ENCODE measurements at regions not wholly inside any gene's neighbourhood (a gene's known extent, or its start where the extent isn't known, plus 50 kb on each side); places are given as distances from the start of the nearest gene placed in this dataset.
A peak's percentile ranks its signal among the peaks of the same experiment; 100 is the strongest.

DNA sequence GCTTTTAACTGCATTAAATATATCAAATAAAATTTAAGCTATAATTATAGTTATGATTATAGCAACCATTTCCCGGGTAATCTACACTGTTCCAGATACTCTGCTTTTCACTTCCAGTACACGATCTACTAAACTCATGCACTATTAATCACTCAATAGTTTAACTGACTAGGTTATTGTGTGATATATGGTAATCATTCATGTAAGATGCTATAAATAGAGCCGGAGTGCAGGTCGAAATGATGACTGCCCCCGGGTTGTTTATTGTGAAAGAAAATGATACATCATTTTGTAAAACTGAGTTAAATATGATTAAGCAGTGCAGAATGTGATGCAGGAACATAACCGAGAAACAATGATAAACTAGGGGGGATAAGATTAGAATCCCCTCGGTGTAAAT, 434.6 kb upstream of the DSEL start:
- H3K4me3 ChIP-seq (ENCODE audit: low read length), result no peak overlapping the region
- no peaks in the 10 kb centered on the region for H3K9me3 ChIP-seq (replicated peaks; ENCODE audit: control insufficient read depth, low read depth, low read length)
- DNase-seq, result no peak
- no peaks in the 10 kb centered on the region for H3K36me3 ChIP-seq (ENCODE audit: control insufficient read depth, insufficient read depth, low read length)
- H3K27ac ChIP-seq (ENCODE audit: low read length), result no peak overlapping the region
- H3K27me3 ChIP-seq (ENCODE audit: control insufficient read depth, insufficient read depth, low read length), result no peaks in the 10 kb centered on the region
- WGBS (ENCODE audit: insufficient coverage), result 92% methylated on average over 4 of the region's 7 CpGs
- no peaks in the 10 kb centered on the region for H3K4me1 ChIP-seq (ENCODE audit: control insufficient read depth, insufficient read depth, low read length)

DNA sequence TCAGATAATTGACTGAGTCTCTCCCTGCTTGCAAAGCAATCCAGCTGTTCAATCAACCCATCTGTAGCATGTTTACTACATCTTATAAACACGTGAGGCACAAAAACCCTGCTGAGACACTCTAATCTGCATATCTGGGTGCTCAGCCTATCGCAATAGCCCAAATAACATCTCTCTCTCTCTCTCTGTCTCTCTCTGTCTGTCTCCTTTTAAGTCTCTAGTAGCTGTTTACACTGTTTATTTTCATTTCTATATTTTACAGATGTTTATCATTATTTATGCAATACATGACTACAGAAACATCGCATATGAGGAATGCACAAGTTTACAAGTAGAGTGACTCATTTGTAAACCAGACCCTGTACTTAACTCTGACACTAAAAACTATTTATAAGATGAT, 422.1 kb upstream of the DSEL start:
- Histone ChIP-seq H3K36me3 (ENCODE audit: control insufficient read depth, insufficient read depth, low read length) (no peaks in the 10 kb centered on the region), H3K27ac (ENCODE audit: low read length) (no peak overlapping the region), H3K9me3 (replicated peaks; ENCODE audit: control insufficient read depth, low read depth, low read length) (no peaks in the 10 kb centered on the region), H3K27me3 (ENCODE audit: control insufficient read depth, insufficient read depth, low read length) (no peaks in the 10 kb centered on the region), H3K4me3 (ENCODE audit: low read length) (no peak overlapping the region), H3K4me1 (ENCODE audit: control insufficient read depth, insufficient read depth, low read length) (no peaks in the 10 kb centered on the region)
- 66% methylated on average over 2 of the region's 3 CpGs for WGBS (ENCODE audit: insufficient coverage)
- no peak for DNase-seq

DNA sequence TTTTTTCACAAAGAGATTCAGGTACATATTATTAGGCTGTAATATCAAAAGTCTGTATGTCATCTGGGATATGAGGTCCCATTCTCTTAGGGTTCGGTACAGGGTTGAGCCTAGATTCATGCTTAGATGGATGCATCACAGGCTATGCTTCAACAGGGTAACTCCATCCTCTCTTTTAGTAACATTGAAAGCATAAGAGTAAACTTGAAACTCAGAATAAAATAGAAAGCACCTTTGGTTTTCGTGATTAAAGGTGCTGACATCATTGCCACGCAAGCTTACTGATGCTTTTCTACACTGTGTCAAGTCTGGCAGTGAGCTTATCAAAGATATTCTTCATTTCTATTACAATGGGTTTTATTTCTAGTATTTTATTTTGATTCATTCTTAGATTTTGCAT, 419.1 kb upstream of the DSEL start:
- no peak overlapping the region for H3K4me3 ChIP-seq (ENCODE audit: low read length)
- H3K4me1 ChIP-seq (ENCODE audit: control insufficient read depth, insufficient read depth, low read length), result no peaks in the 10 kb centered on the region
- H3K27ac ChIP-seq (ENCODE audit: low read length), result no peak overlapping the region
- no peaks in the 10 kb centered on the region for H3K36me3 ChIP-seq (ENCODE audit: control insufficient read depth, insufficient read depth, low read length)
- no CpG with 5 or more reads among the region's 3 CpGs for WGBS (ENCODE audit: insufficient coverage)
- no peaks in the 10 kb centered on the region for H3K9me3 ChIP-seq (replicated peaks; ENCODE audit: control insufficient read depth, low read depth, low read length)
- no peak for DNase-seq
- H3K27me3 ChIP-seq (ENCODE audit: control insufficient read depth, insufficient read depth, low read length), result no peaks in the 10 kb centered on the region

DNA sequence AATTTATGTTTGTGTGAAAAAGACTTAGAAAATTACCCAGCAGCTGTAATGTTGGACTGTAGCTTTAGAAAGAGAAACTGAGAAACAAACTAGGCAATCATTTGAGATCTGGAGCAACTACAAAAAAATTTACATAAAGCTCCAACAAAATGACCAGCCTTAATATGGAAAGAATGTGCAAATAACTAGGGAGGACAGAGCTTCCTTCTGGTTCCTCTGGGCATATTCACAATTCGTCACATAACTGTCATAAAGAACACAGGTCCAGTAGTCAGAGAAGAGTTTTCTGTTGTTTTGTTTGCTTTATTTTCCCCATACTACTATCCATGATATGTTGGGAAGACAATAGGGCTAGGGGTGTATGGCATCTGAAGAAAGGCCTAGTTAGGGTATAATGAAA, 416.8 kb upstream of the DSEL start:
- no peak overlapping the region for H3K4me3 ChIP-seq (ENCODE audit: low read length)
- no CpG with 5 or more reads among the region's 1 CpG for whole genome bisulfite sequencing (ENCODE audit: insufficient coverage)
- H3K4me1 ChIP-seq (ENCODE audit: control insufficient read depth, insufficient read depth, low read length), result no peaks in the 10 kb centered on the region
- no peak overlapping the region for H3K27ac ChIP-seq (ENCODE audit: low read length)
- DNase-seq, result no peak
- no peaks in the 10 kb centered on the region for H3K9me3 ChIP-seq (replicated peaks; ENCODE audit: control insufficient read depth, low read depth, low read length)
- no peaks in the 10 kb centered on the region for H3K27me3 ChIP-seq (ENCODE audit: control insufficient read depth, insufficient read depth, low read length)
- no peaks in the 10 kb centered on the region for H3K36me3 ChIP-seq (ENCODE audit: control insufficient read depth, insufficient read depth, low read length)

DNA sequence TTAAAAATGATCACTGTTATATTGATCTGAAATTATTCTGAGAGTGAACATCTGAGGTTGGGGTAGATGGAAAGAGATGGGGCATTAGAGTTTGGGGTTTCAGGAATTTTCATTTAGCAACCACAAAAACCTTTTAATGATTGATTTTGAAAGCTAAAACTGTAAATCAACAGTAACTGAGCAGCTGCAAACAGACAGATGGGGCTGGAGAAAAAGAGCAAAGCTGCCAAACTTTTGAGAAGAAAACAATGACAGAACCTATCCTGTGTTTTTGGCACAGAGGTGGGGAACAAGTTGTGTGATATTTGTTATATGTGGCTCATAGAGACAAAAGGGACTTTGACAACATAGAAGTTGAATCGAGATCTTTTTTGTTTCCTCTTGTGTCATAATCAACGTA, 415.8 kb upstream of the DSEL start:
- Histone ChIP-seq H3K36me3 (ENCODE audit: control insufficient read depth, insufficient read depth, low read length) (no peaks in the 10 kb centered on the region), H3K27me3 (ENCODE audit: control insufficient read depth, insufficient read depth, low read length) (no peaks in the 10 kb centered on the region), H3K4me1 (ENCODE audit: control insufficient read depth, insufficient read depth, low read length) (no peaks in the 10 kb centered on the region), H3K4me3 (ENCODE audit: low read length) (no peak overlapping the region), H3K9me3 (replicated peaks; ENCODE audit: control insufficient read depth, low read depth, low read length) (no peaks in the 10 kb centered on the region), H3K27ac (ENCODE audit: low read length) (no peak overlapping the region)
- WGBS (ENCODE audit: insufficient coverage), result no CpG with 5 or more reads among the region's 2 CpGs
- DNase-seq, result peak; percentile 26

DNA sequence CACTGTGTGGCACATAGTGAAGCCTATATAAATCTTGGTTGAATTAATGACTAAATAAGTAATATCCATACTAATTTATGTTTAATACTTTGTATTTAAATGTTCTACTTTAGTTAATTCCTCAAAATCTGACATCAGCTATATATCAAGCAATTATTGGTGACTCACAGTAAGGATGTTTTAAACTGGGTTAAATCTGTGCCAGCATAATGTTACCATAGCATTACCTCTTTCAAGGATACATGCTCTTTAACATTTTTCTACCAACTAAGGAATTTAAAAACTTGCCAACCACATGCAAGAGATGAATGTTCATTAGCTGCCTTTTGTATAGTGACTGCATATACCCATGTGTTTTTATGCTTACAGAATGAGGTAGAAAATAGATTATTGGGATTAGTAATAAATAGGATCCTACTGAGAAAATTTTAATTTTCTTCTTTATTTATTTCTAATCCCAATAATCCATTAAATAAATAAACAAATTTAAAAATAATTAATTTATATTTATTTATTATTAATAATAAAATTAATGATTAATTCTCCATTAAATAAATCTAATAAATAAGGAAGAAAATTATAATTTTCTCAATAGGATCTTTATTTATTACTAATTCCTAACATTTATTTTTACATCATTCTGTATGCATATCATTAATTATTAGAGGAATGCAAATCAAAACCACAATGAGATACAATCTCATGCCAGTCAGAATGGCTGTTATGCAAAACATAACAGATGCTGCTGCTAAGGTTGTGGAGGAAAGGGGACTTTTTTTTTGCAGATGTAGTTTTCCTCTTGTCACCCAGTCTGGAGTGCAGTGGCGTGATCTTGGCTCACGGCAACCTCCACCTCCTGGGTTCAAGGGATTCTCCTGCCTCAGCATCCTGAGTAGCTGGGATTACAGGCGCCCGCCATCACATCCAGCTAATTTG, 410.7 kb upstream of the DSEL start:
- Histone ChIP-seq H3K27ac (ENCODE audit: low read length) (no peak overlapping the region), H3K4me3 (ENCODE audit: low read length) (no peak overlapping the region), H3K9me3 (replicated peaks; ENCODE audit: control insufficient read depth, low read depth, low read length) (no peaks in the 10 kb centered on the region), H3K36me3 (ENCODE audit: control insufficient read depth, insufficient read depth, low read length) (no peaks in the 10 kb centered on the region), H3K4me1 (ENCODE audit: control insufficient read depth, insufficient read depth, low read length) (no peaks in the 10 kb centered on the region), H3K27me3 (ENCODE audit: control insufficient read depth, insufficient read depth, low read length) (no peaks in the 10 kb centered on the region)
- DNase-seq, result no peak
- no CpG with 5 or more reads among the region's 4 CpGs for WGBS (ENCODE audit: insufficient coverage)

DNA sequence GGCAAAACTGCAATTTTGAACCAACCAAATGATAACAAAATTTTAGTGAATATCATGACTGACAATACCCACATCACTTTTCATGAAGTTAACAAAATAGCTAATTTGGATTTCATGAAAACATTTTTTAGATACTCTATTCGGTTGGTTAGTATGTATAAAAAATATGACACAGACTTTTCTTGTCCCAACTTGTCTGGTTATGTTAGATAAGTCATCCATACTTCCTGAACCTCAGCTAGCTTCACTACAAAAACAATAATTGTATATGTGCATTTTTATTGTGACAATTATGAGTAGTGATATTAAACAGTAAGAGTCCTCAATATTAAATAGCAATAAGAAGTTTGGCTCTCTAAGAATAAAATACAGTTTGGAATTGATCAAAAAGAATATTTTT, 408.1 kb upstream of the DSEL start:
- Histone ChIP-seq H3K9me3 (replicated peaks; ENCODE audit: control insufficient read depth, low read depth, low read length) (no peaks in the 10 kb centered on the region), H3K36me3 (ENCODE audit: control insufficient read depth, insufficient read depth, low read length) (no peaks in the 10 kb centered on the region), H3K4me3 (ENCODE audit: low read length) (no peak overlapping the region), H3K27ac (ENCODE audit: low read length) (no peak overlapping the region), H3K4me1 (ENCODE audit: control insufficient read depth, insufficient read depth, low read length) (no peaks in the 10 kb centered on the region), H3K27me3 (ENCODE audit: control insufficient read depth, insufficient read depth, low read length) (no peaks in the 10 kb centered on the region)
- WGBS (ENCODE audit: insufficient coverage), result no CpG with 5 or more reads among the region's 1 CpG
- no peak for DNase-seq

DNA sequence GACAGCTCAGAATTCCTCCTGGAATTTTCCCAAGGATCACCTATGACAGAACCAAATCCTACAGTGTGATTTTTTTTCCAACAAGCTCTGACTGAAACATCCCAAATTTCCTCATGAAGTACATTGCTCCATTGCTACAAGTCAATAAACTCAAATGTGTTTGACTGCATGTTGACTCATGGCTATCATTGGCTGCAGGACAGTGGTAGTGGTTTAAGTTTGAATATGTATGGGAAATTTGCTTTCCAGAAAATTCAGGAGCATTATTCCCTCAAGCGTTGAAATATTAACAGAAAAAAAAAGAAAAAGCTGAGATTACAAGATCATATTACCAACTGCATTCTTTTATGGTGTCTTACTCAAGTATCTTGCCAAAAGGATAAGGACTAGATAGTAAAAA, 402.8 kb upstream of the DSEL start:
- DNase-seq, result no peak
- Histone ChIP-seq H3K9me3 (replicated peaks; ENCODE audit: control insufficient read depth, low read depth, low read length) (no peaks in the 10 kb centered on the region), H3K27ac (ENCODE audit: low read length) (no peak overlapping the region), H3K36me3 (ENCODE audit: control insufficient read depth, insufficient read depth, low read length) (no peaks in the 10 kb centered on the region), H3K27me3 (ENCODE audit: control insufficient read depth, insufficient read depth, low read length) (no peaks in the 10 kb centered on the region), H3K4me1 (ENCODE audit: control insufficient read depth, insufficient read depth, low read length) (no peaks in the 10 kb centered on the region), H3K4me3 (ENCODE audit: low read length) (no peak overlapping the region)
- no CpG with 5 or more reads among the region's 1 CpG for WGBS (ENCODE audit: insufficient coverage)

DNA sequence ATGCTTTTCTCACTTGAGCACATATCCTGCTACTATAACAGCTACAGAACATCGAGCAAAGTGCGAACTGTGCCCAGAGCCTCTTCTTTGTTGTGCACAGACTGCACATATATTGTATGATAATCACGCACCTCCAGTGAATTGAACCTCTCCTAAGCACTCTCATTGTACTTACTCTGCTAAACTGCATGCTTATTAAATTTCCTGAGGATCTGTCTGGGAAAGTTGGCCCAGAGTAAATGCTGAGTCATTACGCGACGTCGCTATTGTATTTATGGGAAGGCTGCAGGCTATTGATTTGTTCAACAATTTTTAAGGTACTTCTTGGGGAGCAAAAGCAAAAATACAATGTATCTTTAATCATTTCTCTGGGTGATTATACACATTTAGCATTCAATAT, 399.6 kb upstream of the DSEL start:
- Histone ChIP-seq H3K27me3 (ENCODE audit: control insufficient read depth, insufficient read depth, low read length) (no peaks in the 10 kb centered on the region), H3K4me1 (ENCODE audit: control insufficient read depth, insufficient read depth, low read length) (no peaks in the 10 kb centered on the region), H3K27ac (ENCODE audit: low read length) (no peak overlapping the region), H3K9me3 (replicated peaks; ENCODE audit: control insufficient read depth, low read depth, low read length) (no peaks in the 10 kb centered on the region), H3K4me3 (ENCODE audit: low read length) (no peak overlapping the region), H3K36me3 (ENCODE audit: control insufficient read depth, insufficient read depth, low read length) (no peaks in the 10 kb centered on the region)
- DNase-seq, result peak; percentile 35
- WGBS (ENCODE audit: insufficient coverage), result 70% methylated on average over 2 of the region's 7 CpGs

DNA sequence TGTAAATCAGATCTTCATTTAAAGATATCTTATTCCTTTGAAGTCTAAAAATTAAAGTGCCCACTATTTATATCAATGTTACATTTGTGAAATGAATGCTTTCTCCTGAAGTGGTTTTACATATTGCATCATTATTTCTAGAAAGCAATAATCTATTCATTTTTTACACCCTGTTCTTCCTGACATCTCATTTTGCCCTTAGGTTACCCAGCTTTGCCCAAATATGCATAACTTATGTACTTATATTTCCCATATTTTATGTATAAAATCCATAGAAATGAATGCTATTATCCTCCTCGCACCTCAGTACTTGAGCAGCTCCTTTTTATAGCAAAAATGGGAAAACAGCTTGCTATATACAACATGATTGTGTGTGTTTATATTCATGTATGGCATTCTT, 396.5 kb upstream of the DSEL start:
- Histone ChIP-seq H3K36me3 (ENCODE audit: control insufficient read depth, insufficient read depth, low read length) (no peaks in the 10 kb centered on the region), H3K9me3 (replicated peaks; ENCODE audit: control insufficient read depth, low read depth, low read length) (no peaks in the 10 kb centered on the region), H3K27me3 (ENCODE audit: control insufficient read depth, insufficient read depth, low read length) (no peaks in the 10 kb centered on the region), H3K27ac (ENCODE audit: low read length) (no peak overlapping the region), H3K4me1 (ENCODE audit: control insufficient read depth, insufficient read depth, low read length) (no peaks in the 10 kb centered on the region), H3K4me3 (ENCODE audit: low read length) (no peak overlapping the region)
- no CpG with 5 or more reads among the region's 1 CpG for WGBS (ENCODE audit: insufficient coverage)
- DNase-seq, result no peak

DNA sequence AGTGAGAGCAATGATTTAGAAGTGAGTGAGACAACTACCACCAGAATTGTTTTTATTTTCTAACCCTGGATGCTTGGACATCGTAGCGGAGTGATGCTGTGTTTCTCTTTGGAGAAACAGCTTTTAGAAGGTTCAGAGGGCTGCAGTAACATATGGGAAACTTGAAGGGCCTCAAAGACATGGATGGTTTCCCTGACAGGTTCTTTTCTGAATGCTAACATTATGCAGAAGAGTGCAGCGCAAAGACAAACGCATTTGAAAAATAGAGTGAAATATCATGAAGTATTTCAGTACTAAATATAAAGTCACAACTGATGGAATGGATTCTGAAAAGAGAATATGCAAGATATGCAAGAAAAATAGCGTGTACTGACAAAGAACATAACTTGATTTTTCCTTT, 385.1 kb upstream of the DSEL start:
- no CpG with 5 or more reads among the region's 5 CpGs for WGBS (ENCODE audit: insufficient coverage)
- DNase-seq, result no peak
- H3K36me3 ChIP-seq (ENCODE audit: control insufficient read depth, insufficient read depth, low read length), result no peaks in the 10 kb centered on the region
- H3K27me3 ChIP-seq (ENCODE audit: control insufficient read depth, insufficient read depth, low read length), result no peaks in the 10 kb centered on the region
- no peaks in the 10 kb centered on the region for H3K9me3 ChIP-seq (replicated peaks; ENCODE audit: control insufficient read depth, low read depth, low read length)
- no peaks in the 10 kb centered on the region for H3K4me1 ChIP-seq (ENCODE audit: control insufficient read depth, insufficient read depth, low read length)
- no peak overlapping the region for H3K4me3 ChIP-seq (ENCODE audit: low read length)
- H3K27ac ChIP-seq (ENCODE audit: low read length), result no peak overlapping the region

Measured in muscle of leg (tissue), 3 donors.